Activated CD8-positive, alpha-beta T cell treated with anti-CD3 and anti-CD28 coated beads, Interleukin-2, amount 10 ng/mL, durations not matched to agents 7 days and 5 days (primary cell): ENCODE measurements at regions not wholly inside any gene's neighbourhood (a gene's known extent, or its start where the extent isn't known, plus 50 kb on each side); places are given as distances from the start of the nearest gene placed in this dataset.
"Not testable (repeated sequence)": the region's sequence is repeated elsewhere in the genome, so short reads cannot be mapped to it uniquely, and the experiment has no call there.

Experiments used
- ATAC-seq: fragments of 150-1000 bp; cut with Tn5 transposase; one replicate; pipeline ENCODE4 v1.10.0; 2021; ENCODE audit warnings: moderate library complexity
- CTCF ChIA-PET: fragments of 350-600 bp; sonication (Branson Sonifier 250); formaldehyde crosslinking; loops from one replicate; lab custom pipeline; 2021; ENCODE audit warnings: antibody characterized with exemption; lab: Charles Lee
- POLR2A ChIA-PET: fragments of 350-600 bp; sonication (Branson Sonifier 250); formaldehyde crosslinking; loops from one replicate; lab custom pipeline; 2021; ENCODE audit warnings: antibody characterized with exemption; lab: Charles Lee
- DNase-seq: peaks from one replicate; pipeline ENCODE4 v3.0.0-alpha.2; 2020
- H3K27ac Mint-ChIP-seq: one replicate; pipeline ENCODE4 v1.8.0; 2021; ENCODE audit warnings: mild to moderate bottlenecking, mixed read lengths
- H3K27me3 Mint-ChIP-seq: one replicate; pipeline ENCODE4 v1.8.0; 2021; ENCODE audit warnings: low read depth, mixed read lengths
- H3K36me3 Mint-ChIP-seq: one replicate; pipeline ENCODE4 v1.8.0; 2021; ENCODE audit warnings: low read depth, mixed read lengths
- H3K4me1 Mint-ChIP-seq: one replicate; pipeline ENCODE4 v1.8.0; 2021; ENCODE audit warnings: low read depth, mixed read lengths
- H3K4me3 Mint-ChIP-seq: one replicate; pipeline ENCODE4 v1.8.0; 2021; ENCODE audit warnings: mild to moderate bottlenecking, mixed read lengths
- H3K9me3 Mint-ChIP-seq: one replicate; pipeline ENCODE4 v1.8.0; 2022; ENCODE audit warnings: mixed read lengths; ENCODE audit not compliant: insufficient read depth

- H3K4me3 Mint-ChIP-seq = no peak overlapping the region
- ATAC-seq (no peak), DNase-seq (no peak)
- no peak overlapping the region for H3K27ac Mint-ChIP-seq
- CTCF ChIA-PET = no interaction called here
- no peaks in the 10 kb centered on the region for H3K9me3 Mint-ChIP-seq
- H3K4me1 Mint-ChIP-seq = no peaks in the 10 kb centered on the region
- no peaks in the 10 kb centered on the region for H3K36me3 Mint-ChIP-seq
- POLR2A ChIA-PET = no interaction called here
- no peaks in the 10 kb centered on the region for H3K27me3 Mint-ChIP-seq
These were observed 262.6 kb upstream of the MCTP2 start for GRCh38 chr15:93968773-93969172.

DNA sequence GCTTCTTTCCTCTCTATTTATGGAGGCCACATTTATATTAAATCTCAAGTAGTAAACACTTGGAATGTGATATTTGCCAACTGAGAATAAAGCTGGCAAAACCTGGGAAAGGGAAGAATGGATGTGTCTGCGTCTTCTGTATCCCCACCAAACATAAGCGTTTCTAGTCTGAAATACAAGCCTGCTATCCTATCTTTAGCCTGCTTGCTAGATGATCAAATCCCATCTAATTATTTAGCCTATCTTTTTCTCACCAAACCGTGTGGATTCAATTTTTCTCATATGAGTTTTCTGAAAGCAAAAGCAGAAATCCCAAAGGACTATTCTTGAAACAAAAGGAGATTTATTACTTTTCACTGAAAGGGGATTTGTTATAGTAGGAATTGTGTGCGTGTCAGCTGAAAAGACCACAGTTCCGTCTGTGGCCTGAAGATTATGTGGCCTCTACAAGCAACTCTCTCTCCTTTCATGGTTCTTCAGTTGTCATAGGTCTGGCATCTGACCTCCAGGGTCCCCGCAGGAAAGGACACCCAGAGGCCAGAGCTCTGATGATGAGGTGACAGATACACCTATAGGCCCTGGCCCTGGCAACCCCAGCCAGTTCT lies 266.0 kb upstream of the MCTP2 start:
- H3K4me3 Mint-ChIP-seq = no peak overlapping the region
- no peak for ATAC-seq
- H3K27ac Mint-ChIP-seq = no peak overlapping the region
- H3K4me1 Mint-ChIP-seq = no peaks in the 10 kb centered on the region
- no peaks in the 10 kb centered on the region for H3K27me3 Mint-ChIP-seq
- no peaks in the 10 kb centered on the region for H3K9me3 Mint-ChIP-seq
- ChIA-PET CTCF (interaction anchor here (0.6 to 0.7 kb wide), 2 partner anchors 10 to 154 kb away, joined by 3 read pairs; no protein-coding TSS in a partner anchor), POLR2A (no interaction called here)
- no peak for DNase-seq
- H3K36me3 Mint-ChIP-seq = no peaks in the 10 kb centered on the region

DNA sequence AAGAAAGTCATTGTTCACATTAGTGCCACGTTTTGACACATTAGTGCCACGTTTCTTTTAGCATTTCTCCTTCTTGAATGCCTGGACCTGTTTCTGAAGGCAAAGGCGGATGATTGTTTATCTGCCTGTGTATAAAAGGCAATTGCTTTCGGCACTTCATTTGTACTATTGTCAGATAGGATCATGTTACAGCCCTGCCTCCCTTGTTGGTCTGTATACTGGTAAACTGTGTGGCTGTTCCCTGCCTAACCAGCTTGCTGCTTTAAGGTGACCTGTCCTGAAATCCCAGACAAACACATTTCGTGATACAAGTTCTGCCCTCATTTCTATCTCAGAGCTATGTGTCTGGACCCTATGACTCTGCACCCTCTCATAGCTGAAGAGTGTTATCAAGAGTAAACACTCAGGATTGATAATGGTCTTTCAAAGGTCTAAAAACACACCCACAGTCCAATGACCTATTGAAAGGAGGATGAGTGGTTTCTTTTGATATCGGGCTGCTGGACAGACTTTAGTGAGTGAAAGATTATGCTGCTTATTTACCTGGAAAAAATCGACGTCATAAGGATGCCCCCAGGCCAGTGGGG lies 276.3 kb upstream of the MCTP2 start:
- H3K4me3 Mint-ChIP-seq = no peak overlapping the region
- no peaks in the 10 kb centered on the region for H3K4me1 Mint-ChIP-seq
- POLR2A ChIA-PET = no interaction called here
- no peaks in the 10 kb centered on the region for H3K27me3 Mint-ChIP-seq
- no peak for DNase-seq
- no peaks in the 10 kb centered on the region for H3K9me3 Mint-ChIP-seq
- CTCF ChIA-PET = no interaction called here
- H3K27ac Mint-ChIP-seq = no peak overlapping the region
- no peak for ATAC-seq
- no peaks in the 10 kb centered on the region for H3K36me3 Mint-ChIP-seq

- Mint-ChIP-seq H3K4me3 (no peak overlapping the region), H3K27me3 (no peaks in the 10 kb centered on the region), H3K27ac (no peak overlapping the region), H3K9me3 (no peaks in the 10 kb centered on the region), H3K4me1 (no peaks in the 10 kb centered on the region), H3K36me3 (no peaks in the 10 kb centered on the region)
- CTCF ChIA-PET = no interaction called here
- DNase-seq = no peak
- POLR2A ChIA-PET = interaction anchor here (0.6 kb wide), 1 partner anchor 9 kb away, joined by 3 read pairs; no protein-coding TSS in a partner anchor
- ATAC-seq = no peak
These were observed 282.6 kb upstream of the MCTP2 start for GRCh38 chr15:93948726-93949125.

DNA sequence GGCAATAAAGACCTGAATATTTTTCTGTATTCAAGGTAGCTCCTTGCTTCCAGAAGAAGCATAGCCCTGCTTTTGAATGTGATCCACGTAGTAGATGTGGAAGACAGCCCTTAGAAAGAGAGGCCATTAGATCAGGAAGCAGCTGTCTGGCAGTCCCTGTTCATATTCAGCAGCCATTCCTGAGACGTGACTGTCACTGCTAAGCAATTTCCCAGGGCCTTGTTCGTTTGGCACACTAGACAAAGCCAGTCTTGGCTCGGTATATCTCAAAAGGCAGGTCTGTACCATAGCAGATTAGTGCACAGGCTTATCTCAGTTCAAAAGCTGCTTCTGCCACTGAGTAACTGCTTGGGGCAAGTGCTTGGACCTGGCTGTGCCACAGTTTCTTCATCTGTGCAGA lies 287.8 kb upstream of the MCTP2 start:
- H3K9me3 Mint-ChIP-seq = no peaks in the 10 kb centered on the region
- POLR2A ChIA-PET = no interaction called here
- no peaks in the 10 kb centered on the region for H3K27me3 Mint-ChIP-seq
- H3K27ac Mint-ChIP-seq = no peak overlapping the region
- no peaks in the 10 kb centered on the region for H3K4me1 Mint-ChIP-seq
- no peaks in the 10 kb centered on the region for H3K36me3 Mint-ChIP-seq
- no peak for ATAC-seq
- CTCF ChIA-PET = interaction anchor here (1.1 kb wide), 1 partner anchor 177 kb away, joined by 3 read pairs; no protein-coding TSS in a partner anchor
- H3K4me3 Mint-ChIP-seq = no peak overlapping the region
- DNase-seq = no peak

DNA sequence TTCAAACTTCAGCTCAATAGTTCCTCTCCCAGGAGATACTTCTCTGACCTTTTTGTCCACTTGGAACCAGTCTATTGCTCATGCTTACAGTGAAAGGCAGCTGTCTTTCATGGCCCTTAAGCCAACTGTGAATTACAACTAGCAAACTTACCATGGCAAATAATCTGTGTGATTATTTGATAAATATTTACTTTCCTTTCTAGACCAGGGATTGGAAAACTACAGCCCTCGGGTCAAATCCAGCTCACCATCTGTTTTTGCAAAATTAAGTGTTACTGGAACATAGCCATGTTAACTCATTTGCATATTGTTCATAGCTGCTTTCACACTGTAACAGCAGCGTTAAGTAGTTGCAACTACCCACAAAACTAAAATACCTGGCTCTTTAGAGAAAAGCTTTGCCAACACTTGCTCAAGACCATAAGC lies 289.1 kb upstream of the MCTP2 start:
- no peaks in the 10 kb centered on the region for H3K9me3 Mint-ChIP-seq
- DNase-seq = no peak
- H3K27me3 Mint-ChIP-seq = no peaks in the 10 kb centered on the region
- ChIA-PET CTCF (interaction anchor here (0.5 kb wide), 1 partner anchor 552 kb away, joined by 3 read pairs; no protein-coding TSS in a partner anchor), POLR2A (no interaction called here)
- H3K27ac Mint-ChIP-seq = no peak overlapping the region
- no peaks in the 10 kb centered on the region for H3K36me3 Mint-ChIP-seq
- no peak overlapping the region for H3K4me3 Mint-ChIP-seq
- no peak for ATAC-seq
- no peaks in the 10 kb centered on the region for H3K4me1 Mint-ChIP-seq

DNA sequence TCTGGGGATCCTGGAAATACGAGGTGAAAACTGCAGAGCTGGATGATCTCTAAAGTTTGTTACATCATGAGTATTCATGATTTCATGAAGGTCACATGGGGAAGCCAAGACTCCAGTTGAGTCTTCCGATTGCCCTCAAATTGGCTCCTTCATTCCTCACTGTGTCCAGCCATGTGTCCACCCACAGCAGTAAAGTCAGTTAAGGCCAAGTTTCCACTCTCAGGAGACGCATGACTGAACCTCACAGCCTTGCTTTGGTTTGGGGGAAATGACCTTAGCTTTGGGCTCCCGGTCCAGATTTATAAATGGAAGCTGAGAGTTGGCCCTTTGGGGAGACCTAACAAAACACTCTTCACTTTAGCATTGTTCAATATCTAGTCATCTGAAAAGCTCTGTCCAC lies 289.7 kb upstream of the MCTP2 start:
- CTCF ChIA-PET = interaction anchor here (0.5 kb wide), 1 partner anchor 553 kb away, joined by 3 read pairs; no protein-coding TSS in a partner anchor
- no peak overlapping the region for H3K4me3 Mint-ChIP-seq
- DNase-seq = no peak
- H3K27me3 Mint-ChIP-seq = no peaks in the 10 kb centered on the region
- no peaks in the 10 kb centered on the region for H3K9me3 Mint-ChIP-seq
- H3K27ac Mint-ChIP-seq = no peak overlapping the region
- H3K4me1 Mint-ChIP-seq = no peaks in the 10 kb centered on the region
- H3K36me3 Mint-ChIP-seq = no peaks in the 10 kb centered on the region
- no peak for ATAC-seq
- POLR2A ChIA-PET = no interaction called here

DNA sequence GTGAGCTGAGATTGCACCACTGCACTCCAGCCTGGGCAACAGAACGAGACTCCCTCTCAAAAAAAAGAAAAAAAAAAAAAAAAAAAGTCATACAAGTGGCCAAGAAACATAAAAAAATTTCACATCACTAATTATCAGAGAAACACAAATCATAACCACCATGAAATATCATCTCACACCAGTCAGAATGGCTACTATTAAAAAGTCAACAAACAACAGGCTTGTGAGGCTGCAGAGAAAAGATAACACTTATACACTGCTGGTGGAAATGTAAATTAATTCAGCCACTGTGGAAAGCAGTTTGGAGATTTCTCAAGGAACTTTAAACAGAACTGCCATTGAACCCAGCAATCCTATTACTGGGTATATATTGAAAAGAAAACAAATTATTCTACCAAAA lies 291.1 kb upstream of the MCTP2 start:
- no peaks in the 10 kb centered on the region for H3K36me3 Mint-ChIP-seq
- H3K9me3 Mint-ChIP-seq = no peaks in the 10 kb centered on the region
- H3K4me3 Mint-ChIP-seq = no peak overlapping the region
- ChIA-PET CTCF (no interaction called here), POLR2A (no interaction called here)
- ATAC-seq (no peak), DNase-seq (no peak)
- H3K27ac Mint-ChIP-seq = no peak overlapping the region
- no peaks in the 10 kb centered on the region for H3K27me3 Mint-ChIP-seq
- H3K4me1 Mint-ChIP-seq = no peaks in the 10 kb centered on the region

GRCh38 chr15:93932164-93932776 lies 299.1 kb upstream of the MCTP2 start:
- Mint-ChIP-seq H3K27ac (no peak overlapping the region), H3K4me1 (peaks cover 10% of the 10 kb centered on the region), H3K9me3 (no peaks in the 10 kb centered on the region), H3K27me3 (peaks cover 5% of the 10 kb centered on the region), H3K36me3 (no peaks in the 10 kb centered on the region), H3K4me3 (no peak overlapping the region)
- CTCF ChIA-PET = interaction anchor here (1.4 kb wide), 1 partner anchor 188 kb away, joined by 3 read pairs; no protein-coding TSS in a partner anchor
- no peak for ATAC-seq
- DNase-seq = no peak
- POLR2A ChIA-PET = no interaction called here

DNA sequence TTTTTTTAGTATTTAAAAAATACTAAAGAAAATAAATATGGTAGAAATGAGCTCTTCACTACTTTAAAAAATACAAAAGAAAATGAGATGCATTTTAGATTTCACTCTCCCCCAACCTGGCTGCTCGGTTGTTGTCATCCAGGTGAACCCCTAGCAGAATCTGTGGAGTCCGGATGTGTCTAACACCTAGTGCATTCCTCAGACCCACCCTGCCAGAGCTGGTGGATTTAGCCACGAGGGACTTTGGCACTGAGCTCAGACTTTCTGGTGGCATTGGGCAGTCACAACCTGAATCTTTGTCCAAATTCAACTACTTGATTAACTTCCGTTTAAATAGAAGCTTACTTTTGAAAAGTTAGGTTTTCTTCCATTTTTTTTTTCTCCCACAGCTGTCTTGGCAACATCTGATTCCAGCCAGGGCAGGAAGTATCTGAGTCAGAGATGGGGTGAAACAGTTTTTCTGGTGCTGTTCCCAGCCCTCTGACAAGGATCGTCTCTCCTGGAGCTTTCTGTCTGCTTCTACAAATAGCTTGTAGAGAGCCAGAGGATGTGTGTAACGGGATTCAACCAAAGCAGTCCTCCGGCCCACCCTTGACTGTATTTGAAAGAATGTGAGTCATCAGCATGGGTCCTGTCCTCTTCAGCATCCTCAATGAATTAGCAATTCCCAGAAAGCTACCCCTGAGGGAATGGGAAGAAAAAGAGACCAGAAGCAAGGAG lies 301.8 kb upstream of the MCTP2 start:
- no peaks in the 10 kb centered on the region for H3K36me3 Mint-ChIP-seq
- H3K27me3 Mint-ChIP-seq = peaks cover 8% of the 10 kb centered on the region
- H3K27ac Mint-ChIP-seq = no peak overlapping the region
- H3K4me1 Mint-ChIP-seq = peaks cover 10% of the 10 kb centered on the region
- no peaks in the 10 kb centered on the region for H3K9me3 Mint-ChIP-seq
- ChIA-PET CTCF (no interaction called here), POLR2A (no interaction called here)
- no peak for ATAC-seq
- DNase-seq = no peak
- H3K4me3 Mint-ChIP-seq = no peak overlapping the region

GRCh38 chr15:93920204-93920603 lies 311.2 kb upstream of the MCTP2 start:
- no peaks in the 10 kb centered on the region for H3K4me1 Mint-ChIP-seq
- H3K4me3 Mint-ChIP-seq = no peak overlapping the region
- DNase-seq (no peak), ATAC-seq (no peak)
- peaks cover 4% of the 10 kb centered on the region for H3K27me3 Mint-ChIP-seq
- POLR2A ChIA-PET = no interaction called here
- H3K27ac Mint-ChIP-seq = no peak overlapping the region
- CTCF ChIA-PET = no interaction called here
- no peaks in the 10 kb centered on the region for H3K36me3 Mint-ChIP-seq
- no peaks in the 10 kb centered on the region for H3K9me3 Mint-ChIP-seq

DNA sequence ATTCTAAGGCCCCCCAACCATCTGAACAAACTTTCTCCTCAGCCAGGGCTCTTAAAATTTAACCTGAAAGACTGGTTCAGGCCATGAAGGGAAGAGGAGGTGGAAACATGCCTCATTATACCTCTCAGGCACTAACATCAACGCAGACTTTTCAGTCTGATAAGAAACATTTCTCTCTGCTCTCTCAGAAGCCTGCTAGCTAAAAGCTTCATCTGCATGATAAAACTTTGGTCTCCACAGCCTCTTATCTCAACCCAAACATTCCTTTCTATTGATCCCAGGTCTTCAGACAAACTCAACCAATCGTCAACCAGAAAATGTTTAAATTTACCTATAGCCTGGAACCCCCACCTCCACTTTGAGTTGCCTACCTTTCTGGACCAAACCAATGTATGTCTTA lies 312.6 kb upstream of the MCTP2 start:
- H3K36me3 Mint-ChIP-seq, DNase-seq, CTCF ChIA-PET, H3K27me3 Mint-ChIP-seq, H3K27ac Mint-ChIP-seq, POLR2A ChIA-PET, H3K9me3 Mint-ChIP-seq, ATAC-seq, H3K4me1 Mint-ChIP-seq, H3K4me3 Mint-ChIP-seq: not testable (repeated sequence)
